Ramos (cell line): ENCODE measurements at regions not wholly inside any gene's neighbourhood (a gene's known extent, or its start where the extent isn't known, plus 50 kb on each side); places are given as distances from the start of the nearest gene placed in this dataset.

Source experiments
- in situ Hi-C: fragments of 300-500 bp; cut with MboI; formaldehyde crosslinking; loops from one replicate; pipeline ENCODE4 v1.14.3; 2022; ENCODE audit warnings: low sequenced_read_pairs; ENCODE audit not compliant: unreplicated experiment

DNA sequence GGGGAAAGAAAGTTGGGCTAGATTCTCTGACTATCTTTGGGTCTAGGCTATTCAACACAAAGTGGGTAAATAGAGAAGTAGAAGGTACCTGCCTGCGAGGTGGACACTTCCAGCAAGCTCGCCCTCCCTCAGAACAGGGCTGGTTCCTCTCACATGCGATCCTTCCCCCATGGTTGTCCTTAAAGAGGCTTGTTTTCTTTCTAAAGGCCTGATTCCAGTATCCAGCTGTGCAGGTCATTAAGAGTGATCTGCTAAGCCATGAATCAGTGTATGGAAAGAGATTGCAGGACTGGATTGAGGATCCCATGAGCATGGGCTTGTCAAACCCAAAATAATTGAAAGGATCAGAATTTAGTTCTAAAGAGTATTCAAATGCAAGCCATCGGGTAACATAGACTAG is 189.0 kb downstream of the URB2 start:
- in situ Hi-C loops: no loop called here

DNA sequence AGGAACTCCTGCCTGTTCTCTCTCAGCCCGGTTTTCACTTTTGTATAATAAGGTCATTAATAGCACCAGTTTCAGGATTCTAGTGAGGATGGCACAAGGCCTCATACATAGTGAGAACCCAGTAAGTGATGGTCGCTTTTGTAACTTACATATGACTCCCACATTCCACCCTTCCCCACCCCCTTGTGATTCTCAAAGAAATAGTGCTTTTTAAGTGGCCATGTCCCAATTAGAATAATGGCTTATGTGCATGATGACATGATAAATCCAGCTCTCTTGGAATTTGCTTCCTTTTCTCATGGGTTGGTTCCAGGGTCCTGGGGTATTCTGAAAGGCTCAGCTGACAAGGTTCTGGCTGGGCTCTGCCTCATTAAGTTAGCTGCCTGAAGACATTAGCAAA is 189.9 kb downstream of the URB2 start:
- in situ Hi-C loops: no loop called here

DNA sequence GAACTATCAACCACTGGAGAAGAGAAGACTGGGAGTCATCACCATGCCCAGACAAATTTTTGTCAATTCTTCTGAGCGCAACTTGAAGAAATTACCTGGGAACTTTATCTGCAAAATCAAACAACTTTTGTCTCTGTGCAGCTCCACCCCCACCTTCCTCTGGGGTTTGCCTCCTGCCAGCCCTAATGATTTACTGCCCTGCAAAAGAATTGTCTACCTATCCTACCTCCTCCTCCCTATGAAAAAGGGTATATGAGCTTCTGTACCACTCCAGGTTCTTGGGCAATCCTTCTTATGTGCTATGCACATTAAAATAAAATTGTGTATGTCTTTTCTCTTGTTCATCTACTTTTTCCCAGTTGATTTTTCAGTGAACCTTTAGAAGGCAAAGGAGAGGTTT is 191.9 kb downstream of the URB2 start:
- in situ Hi-C loops: no loop called here

- in situ Hi-C loops: no loop called here
Measured at GRCh38 chr1:229819091-229819490, 193.0 kb downstream of the URB2 start.

DNA sequence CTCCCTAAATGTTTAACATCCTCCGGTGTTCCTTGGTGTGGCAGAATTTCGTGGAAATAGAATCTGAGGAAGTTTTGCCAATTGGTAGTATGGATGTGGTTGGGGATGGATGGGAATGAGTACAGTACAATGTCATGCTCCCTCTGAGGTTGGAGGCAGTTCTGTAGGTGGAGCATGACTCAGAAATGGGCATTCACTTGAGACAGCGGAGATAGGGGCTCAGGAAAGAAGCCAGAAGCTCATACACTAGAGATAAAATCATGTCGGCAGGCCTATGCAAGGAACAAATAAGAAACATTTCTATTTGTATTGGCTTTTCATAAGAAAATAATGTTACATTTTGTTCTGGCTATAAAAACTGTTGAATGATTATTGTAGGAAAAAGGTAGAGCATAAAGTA is 196.0 kb downstream of the URB2 start:
- in situ Hi-C loops: no loop called here

- in situ Hi-C loops: no loop called here
Measured at GRCh38 chr1:229825042-229825441, 199.0 kb downstream of the URB2 start.

GRCh38 chr1:229828461-229828860 is 202.4 kb downstream of the URB2 start:
- in situ Hi-C loops: no loop called here

DNA sequence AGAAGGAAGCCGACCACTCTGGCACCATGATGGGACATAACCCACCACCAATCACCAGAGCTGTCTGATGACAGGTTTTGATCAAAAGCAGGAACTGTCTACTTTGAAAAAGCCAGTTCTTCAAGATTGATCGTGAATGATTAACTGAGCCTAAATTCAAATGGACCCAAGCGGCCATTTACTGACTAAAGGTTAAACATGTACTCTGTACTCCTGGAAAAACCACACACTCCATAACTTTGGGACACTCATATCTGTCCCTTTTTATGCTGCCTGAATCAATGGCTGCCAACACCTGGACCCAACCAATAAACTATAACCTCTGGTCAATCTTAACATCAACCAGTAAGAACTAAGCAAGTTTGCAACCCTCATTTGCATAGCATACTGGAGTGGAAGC is 206.6 kb downstream of the URB2 start:
- in situ Hi-C loops: no loop called here

DNA sequence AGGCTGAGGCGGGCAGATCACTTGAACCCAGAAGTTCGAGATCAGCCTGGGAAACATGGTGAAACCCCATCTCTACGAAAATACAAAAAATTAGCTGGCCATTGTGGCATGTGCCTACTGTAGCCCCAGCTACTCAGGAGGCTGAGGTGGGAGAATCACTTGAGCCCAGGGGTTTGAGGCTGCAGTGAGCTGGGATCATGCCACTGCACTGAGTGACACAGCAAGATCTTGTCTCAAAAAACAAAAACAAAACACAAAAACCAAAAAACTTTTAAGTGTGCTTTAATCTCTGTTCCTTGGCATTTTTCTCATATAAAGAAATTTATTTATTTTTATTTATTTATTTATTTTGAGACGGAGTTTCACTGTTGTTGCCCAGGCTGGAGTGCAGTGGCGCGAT is 208.2 kb downstream of the URB2 start:
- in situ Hi-C loops: no loop called here

DNA sequence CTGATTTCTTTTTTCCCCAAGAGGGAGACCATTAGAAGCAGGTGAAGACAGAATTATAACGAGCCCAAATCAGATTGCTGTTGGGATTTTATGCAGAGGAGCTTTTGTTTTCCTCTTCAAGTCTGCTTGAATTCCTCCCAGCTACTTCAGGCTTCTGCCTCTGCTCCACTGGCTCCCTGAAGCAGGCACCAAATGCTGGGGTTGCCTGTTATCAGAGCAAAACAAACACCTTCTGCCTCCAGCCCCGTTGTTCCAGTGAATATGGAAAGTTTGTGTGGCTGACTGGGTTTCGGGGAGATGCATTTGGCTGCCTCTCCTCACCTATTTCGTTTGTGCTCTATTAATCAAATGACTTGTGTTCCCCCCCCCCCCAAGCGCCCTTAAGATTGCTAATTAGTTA is 209.2 kb downstream of the URB2 start:
- in situ Hi-C loops: no loop called here

DNA sequence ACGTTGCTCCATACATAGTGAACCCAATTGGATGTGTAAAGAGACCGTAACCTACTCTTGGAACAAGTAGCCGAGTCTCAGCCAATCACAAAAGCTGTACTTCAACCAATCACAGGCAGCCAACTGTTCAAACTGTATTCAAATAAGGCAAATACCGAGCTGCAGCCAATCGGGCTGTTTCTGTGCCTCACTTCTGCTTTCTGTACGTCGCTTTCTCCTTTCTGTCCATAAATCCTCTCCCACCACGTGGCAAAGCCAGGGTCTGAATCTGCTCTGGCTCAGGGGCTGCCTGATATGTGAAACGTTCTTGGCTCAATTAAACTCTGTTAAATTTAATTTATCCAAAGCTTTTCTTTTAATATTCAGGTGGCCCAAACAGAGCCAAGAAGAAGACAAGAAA is 210.3 kb downstream of the URB2 start:
- in situ Hi-C loops: no loop called here

DNA sequence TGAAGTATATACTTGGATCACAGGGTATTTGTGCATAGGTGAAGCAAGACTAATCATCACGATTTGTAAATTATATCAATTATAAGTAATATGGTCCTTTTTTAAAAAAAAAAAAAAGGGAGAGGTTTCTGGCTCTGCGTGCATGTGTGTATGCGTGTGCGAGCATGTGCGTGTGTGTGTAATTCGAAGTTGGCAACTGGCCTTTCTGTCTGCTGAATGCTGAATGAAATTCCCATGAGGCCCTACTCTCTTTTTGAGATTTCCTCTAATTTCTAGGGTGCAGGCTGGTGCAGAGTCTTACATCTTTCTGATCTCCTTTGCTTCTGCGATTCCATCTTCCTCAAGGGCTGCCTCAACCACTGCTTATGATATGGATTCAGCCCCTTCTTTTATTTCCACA is 212.2 kb downstream of the URB2 start:
- in situ Hi-C loops: no loop called here

GRCh38 chr1:229839800-229840199 is 213.8 kb downstream of the URB2 start:
- in situ Hi-C loops: no loop called here

DNA sequence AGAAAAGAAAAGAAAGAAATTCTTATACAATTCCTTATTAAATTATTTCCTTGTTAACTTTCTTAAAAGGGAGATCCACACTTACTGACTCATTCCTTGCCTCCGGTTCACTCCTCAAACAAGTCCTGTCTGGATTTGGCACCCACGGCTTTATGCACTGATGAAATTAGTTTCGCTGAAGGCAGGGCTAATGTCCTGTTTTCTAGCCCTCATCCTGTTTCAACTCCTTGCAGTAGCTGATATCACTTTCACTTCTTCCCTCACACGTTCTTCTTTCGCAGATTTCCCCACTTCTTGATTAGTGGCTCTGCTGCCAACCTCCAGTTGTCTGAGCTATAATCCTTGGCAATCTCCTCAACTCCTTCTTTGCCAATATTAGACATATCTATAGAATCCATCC is 215.2 kb downstream of the URB2 start:
- in situ Hi-C loops: no loop called here

DNA sequence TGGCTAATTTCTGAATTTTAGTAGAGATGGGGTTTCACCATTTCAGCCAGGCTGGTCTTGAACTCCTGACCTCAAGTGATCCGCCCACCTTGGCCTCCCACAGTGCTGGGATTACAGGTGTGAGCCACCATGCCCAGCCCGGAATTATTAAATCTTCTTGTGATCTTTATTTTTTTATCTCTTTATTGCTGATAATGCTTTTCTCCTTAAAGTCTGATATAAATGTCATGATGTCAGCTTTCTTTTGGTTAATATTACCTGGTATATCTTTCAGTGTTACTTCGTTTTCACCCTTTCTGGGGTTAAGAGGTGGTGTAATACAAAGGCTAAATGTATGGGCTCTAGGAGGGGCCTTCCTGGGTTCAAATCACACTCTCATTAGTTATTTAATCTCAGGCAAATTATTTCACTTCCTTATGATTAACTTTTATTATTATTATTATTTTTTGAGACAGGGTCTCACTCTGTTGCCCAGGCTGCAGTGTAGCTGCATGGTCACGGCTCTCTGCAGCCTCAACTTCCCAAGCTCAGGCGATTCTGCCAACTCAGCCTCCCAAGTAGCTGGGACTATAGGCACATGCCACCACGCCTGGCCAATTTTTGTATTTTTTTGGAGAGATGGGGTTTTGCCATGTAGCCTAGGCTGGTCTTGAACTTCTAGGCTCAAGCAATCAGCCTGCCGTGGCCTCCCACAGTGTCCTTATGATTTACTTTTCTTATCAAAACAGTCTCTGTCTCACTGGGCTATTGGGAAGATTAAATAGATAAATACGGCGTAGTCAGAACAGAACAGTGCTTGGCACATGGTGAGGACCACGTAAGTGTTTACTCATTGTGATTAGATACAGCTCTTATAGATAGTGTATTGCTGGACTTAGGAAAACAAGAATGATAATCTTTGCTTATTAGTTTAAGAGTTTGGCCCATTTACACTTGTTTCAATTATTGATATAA is 216.5 kb downstream of the URB2 start:
- in situ Hi-C loops: no loop called here

GRCh38 chr1:229843627-229844238 is 217.7 kb downstream of the URB2 start:
- in situ Hi-C loops: no loop called here

- in situ Hi-C loops: no loop called here
Measured at GRCh38 chr1:229844675-229845074, 218.6 kb downstream of the URB2 start.

GRCh38 chr1:229845410-229846138 is 219.5 kb downstream of the URB2 start:
- in situ Hi-C loops: no loop called here

- in situ Hi-C loops: no loop called here
Measured at GRCh38 chr1:229846351-229846750, 220.3 kb downstream of the URB2 start.

DNA sequence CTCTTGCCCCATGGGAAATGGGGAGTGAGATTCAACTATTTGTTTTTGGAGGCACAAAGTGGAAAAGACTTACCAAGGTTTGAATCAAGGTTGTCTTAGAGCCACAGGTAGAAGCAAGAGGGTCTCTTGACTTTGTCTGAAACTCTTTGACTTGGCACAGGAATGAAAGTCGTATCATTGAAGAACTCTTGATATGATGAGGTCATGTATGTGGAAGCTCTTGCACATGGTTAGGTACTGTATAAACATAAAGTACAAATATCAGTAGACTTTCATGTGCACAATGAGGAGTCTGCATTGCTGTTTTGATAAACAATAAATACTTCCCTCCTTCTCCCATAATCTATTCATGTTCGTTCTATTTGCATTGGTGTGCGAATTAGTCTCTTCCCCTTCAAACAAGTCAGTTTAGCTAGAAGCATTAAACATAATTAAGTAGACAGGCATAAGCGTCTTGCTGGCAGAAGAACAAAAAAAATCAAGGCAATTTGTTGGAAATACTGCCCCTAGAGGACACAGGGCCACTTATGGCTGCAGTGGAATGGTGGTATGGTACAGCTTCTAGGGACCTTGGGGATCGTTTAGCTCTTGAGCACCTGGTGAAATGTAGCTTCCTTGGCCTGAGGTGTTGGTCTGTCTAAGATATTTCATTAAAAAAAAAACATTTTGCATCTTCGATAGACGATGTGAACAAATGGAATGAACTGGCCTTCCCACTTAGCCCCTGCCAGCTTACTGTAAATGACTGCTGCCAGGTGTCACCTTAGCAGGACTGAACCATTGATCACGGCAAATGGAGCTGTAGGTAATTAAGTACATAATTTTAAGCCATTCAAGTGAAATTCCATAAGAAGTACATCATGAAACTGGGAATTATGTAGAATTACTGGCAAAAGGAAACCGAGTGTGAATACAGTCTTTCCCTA is 218.0 kb upstream of the GALNT2 start:
- in situ Hi-C loops: no loop called here
